RWPE2 (cell line): ENCODE measurements at regions not wholly inside any gene's neighbourhood (a gene's known extent, or its start where the extent isn't known, plus 50 kb on each side); places are given as distances from the start of the nearest gene placed in this dataset.
A peak's percentile ranks its signal among the peaks of the same experiment; 100 is the strongest.

Experiments
- ATAC-seq: fragments of 200-7000 bp; cut with Tn5 transposase; 3 replicates; pipeline ENCODE4 v1.9.1; 2021; ENCODE audit warnings: low read depth
- DNase-seq: peaks from one replicate; pipeline ENCODE4 v3.0.0-alpha.2; 2020; ENCODE audit warnings: low spot score
- H3K27ac ChIP-seq: fragments of 450-650 bp; 2 replicates; pipeline ENCODE4 v1.5.1; 2017; ENCODE audit warnings: mild to moderate bottlenecking; ENCODE audit not compliant: poor library complexity, severe bottlenecking
- H3K27me3 ChIP-seq: fragments of 250-450 bp; sonication (Bioruptor Pico); 2 replicates; pipeline ENCODE4 v1.5.1; 2021; ENCODE audit warnings: mild to moderate bottlenecking, moderate library complexity; ENCODE audit not compliant: insufficient read depth, poor library complexity, severe bottlenecking
- H3K36me3 ChIP-seq: fragments of 250-450 bp; sonication (Bioruptor Pico); 2 replicates; pipeline ENCODE4 v1.5.1; 2020; ENCODE audit warnings: low read depth, mild to moderate bottlenecking, moderate library complexity
- H3K4me1 ChIP-seq: fragments of 250-450 bp; sonication (Bioruptor Pico); 2 replicates; pipeline ENCODE4 v1.5.1; 2021; ENCODE audit warnings: mild to moderate bottlenecking, moderate library complexity; ENCODE audit not compliant: insufficient read depth, poor library complexity, severe bottlenecking
- H3K4me3 ChIP-seq: fragments of 250-450 bp; sonication (Bioruptor Pico); 2 replicates; pipeline ENCODE4 v1.5.1; 2021; ENCODE audit warnings: mild to moderate bottlenecking, moderate library complexity; ENCODE audit not compliant: severe bottlenecking
- H3K9me3 ChIP-seq: fragments of 250-450 bp; sonication (Bioruptor Pico); 2 replicates; pipeline ENCODE4 v1.5.1; 2021; ENCODE audit warnings: mild to moderate bottlenecking, moderate library complexity; ENCODE audit not compliant: severe bottlenecking
- TF ChIP-seq, protein P1 (sequence below): fragments of 450-650 bp; IDR thresholded peaks from one replicate; pipeline ENCODE4 v1.5.1; 2017; ENCODE audit warnings: mild to moderate bottlenecking, moderate library complexity; ENCODE audit not compliant: poor library complexity, severe bottlenecking

GRCh38 chr9:3018071-3018470, 174.2 kb upstream of the PUM3 start:
- Histone ChIP-seq H3K4me3 (no peak overlapping the region), H3K27ac (no peak overlapping the region), H3K27me3 (peaks cover 8% of the 10 kb centered on the region), H3K4me1 (no peaks in the 10 kb centered on the region), H3K36me3 (no peaks in the 10 kb centered on the region), H3K9me3 (no peaks in the 10 kb centered on the region)
- DNase-seq (no peak), ATAC-seq (no peak)
- TF ChIP-seq, protein P1, sequence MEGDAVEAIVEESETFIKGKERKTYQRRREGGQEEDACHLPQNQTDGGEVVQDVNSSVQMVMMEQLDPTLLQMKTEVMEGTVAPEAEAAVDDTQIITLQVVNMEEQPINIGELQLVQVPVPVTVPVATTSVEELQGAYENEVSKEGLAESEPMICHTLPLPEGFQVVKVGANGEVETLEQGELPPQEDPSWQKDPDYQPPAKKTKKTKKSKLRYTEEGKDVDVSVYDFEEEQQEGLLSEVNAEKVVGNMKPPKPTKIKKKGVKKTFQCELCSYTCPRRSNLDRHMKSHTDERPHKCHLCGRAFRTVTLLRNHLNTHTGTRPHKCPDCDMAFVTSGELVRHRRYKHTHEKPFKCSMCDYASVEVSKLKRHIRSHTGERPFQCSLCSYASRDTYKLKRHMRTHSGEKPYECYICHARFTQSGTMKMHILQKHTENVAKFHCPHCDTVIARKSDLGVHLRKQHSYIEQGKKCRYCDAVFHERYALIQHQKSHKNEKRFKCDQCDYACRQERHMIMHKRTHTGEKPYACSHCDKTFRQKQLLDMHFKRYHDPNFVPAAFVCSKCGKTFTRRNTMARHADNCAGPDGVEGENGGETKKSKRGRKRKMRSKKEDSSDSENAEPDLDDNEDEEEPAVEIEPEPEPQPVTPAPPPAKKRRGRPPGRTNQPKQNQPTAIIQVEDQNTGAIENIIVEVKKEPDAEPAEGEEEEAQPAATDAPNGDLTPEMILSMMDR = no peak

DNA sequence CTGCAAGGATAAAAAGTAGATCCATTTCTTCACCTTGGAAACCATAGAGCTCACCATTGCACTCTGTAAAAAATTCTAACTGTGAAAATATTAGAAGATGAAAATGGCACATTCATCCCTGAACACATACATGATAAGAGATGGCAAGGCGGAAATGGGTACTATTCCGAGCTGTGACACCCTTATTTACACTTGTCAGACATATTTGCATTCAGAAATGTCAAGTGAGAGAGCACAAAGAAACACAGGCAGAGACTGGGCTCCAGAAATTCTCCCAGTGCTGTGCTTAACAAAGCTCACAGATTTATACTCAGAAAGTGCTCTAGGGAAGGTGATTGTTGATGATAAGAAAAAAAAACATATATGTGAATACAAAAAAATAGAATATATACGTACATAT, 170.3 kb upstream of the PUM3 start:
- H3K27ac ChIP-seq = no peak overlapping the region
- H3K4me1 ChIP-seq = no peaks in the 10 kb centered on the region
- H3K36me3 ChIP-seq = no peaks in the 10 kb centered on the region
- DNase-seq (no peak), ATAC-seq (no peak)
- H3K4me3 ChIP-seq = no peak overlapping the region
- no peaks in the 10 kb centered on the region for H3K27me3 ChIP-seq
- TF ChIP-seq, protein P1 = no peak
- no peaks in the 10 kb centered on the region for H3K9me3 ChIP-seq

GRCh38 chr9:3012842-3013241, 168.9 kb upstream of the PUM3 start:
- Histone ChIP-seq H3K27ac (no peak overlapping the region), H3K4me1 (no peaks in the 10 kb centered on the region), H3K4me3 (no peak overlapping the region), H3K27me3 (no peaks in the 10 kb centered on the region), H3K36me3 (no peaks in the 10 kb centered on the region), H3K9me3 (no peaks in the 10 kb centered on the region)
- ATAC-seq (no peak), DNase-seq (no peak)
- TF ChIP-seq, protein P1 = no peak

DNA sequence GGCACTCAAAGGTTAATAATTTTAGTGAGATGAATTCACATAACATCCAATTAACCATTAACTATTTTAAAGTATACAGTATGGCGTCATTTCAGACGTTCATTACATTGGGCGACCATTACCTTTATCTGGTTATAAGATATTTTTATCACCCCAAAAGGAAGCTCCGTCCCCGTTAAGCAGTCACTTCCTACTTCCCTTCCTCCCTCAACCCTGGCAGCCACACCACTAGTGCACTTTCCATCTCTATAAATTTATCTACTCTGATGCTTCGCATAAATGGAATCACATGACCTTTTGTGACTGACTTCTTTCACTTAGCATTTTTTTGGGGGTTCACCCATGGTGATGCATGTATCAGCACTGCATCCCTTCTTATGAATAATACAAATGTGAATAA, 168.3 kb upstream of the PUM3 start:
- no peaks in the 10 kb centered on the region for H3K4me1 ChIP-seq
- TF ChIP-seq, protein P1 = no peak
- ATAC-seq (no peak), DNase-seq (no peak)
- no peak overlapping the region for H3K4me3 ChIP-seq
- no peaks in the 10 kb centered on the region for H3K36me3 ChIP-seq
- no peaks in the 10 kb centered on the region for H3K27me3 ChIP-seq
- no peaks in the 10 kb centered on the region for H3K9me3 ChIP-seq
- no peak overlapping the region for H3K27ac ChIP-seq

GRCh38 chr9:3008091-3008490, 164.2 kb upstream of the PUM3 start:
- Histone ChIP-seq H3K27ac (no peak overlapping the region), H3K36me3 (no peaks in the 10 kb centered on the region), H3K9me3 (no peaks in the 10 kb centered on the region), H3K27me3 (no peaks in the 10 kb centered on the region), H3K4me1 (no peaks in the 10 kb centered on the region), H3K4me3 (no peak overlapping the region)
- no peak for ATAC-seq
- DNase-seq = no peak
- TF ChIP-seq, protein P1 = peak; percentile 31
